CD4-positive, alpha-beta memory T cell (primary cell): ENCODE measurements at regions not wholly inside any gene's neighbourhood (a gene's known extent, or its start where the extent isn't known, plus 50 kb on each side); places are given as distances from the start of the nearest gene placed in this dataset.

Source experiments
- CTCF ChIA-PET: fragments of 350-600 bp; sonication (Branson Sonifier 250); formaldehyde crosslinking; loops from one replicate; lab custom pipeline; 2021; ENCODE audit warnings: inconsistent platforms; ENCODE audit not compliant: partially characterized antibody; lab: Charles Lee
- POLR2A ChIA-PET: fragments of 350-600 bp; sonication (Branson Sonifier 250); formaldehyde crosslinking; loops from one replicate; lab custom pipeline; 2021; ENCODE audit not compliant: partially characterized antibody; lab: Charles Lee
- DNase-seq, 5 donors: peaks; one replicate each; pipeline versions ENCODE4 v3.0.0 to v3.0.0-alpha.2; 2020 to 2022; ENCODE audit warnings: mixed read lengths in 1 of 5
- H3K27ac ChIP-seq: one replicate; pipeline ENCODE4 v1.7.0; 2013; ENCODE audit warnings: low read depth, low read length
- H3K27me3 ChIP-seq: 2 replicates; pipeline ENCODE4 v1.7.0; 2013; ENCODE audit warnings: mild to moderate bottlenecking, low read length, moderate library complexity; ENCODE audit not compliant: insufficient read depth
- H3K36me3 ChIP-seq: 2 replicates; pipeline ENCODE4 v1.7.0; 2013; ENCODE audit warnings: mild to moderate bottlenecking, low read length, moderate library complexity; ENCODE audit not compliant: insufficient read depth
- H3K4me1 ChIP-seq: 2 replicates; pipeline ENCODE4 v1.7.0; 2013; ENCODE audit warnings: mild to moderate bottlenecking, low read length, moderate library complexity; ENCODE audit not compliant: insufficient read depth
- H3K4me3 ChIP-seq, 2 donors: one replicate each; pipeline ENCODE4 v1.7.0; 2013; ENCODE audit warnings: low read length in 2 of 2, mild to moderate bottlenecking in 1 of 2
- H3K9me3 ChIP-seq, 2 donors: one replicate each; pipeline ENCODE4 v1.7.0; 2013; ENCODE audit warnings: low read length in 2 of 2, control low read depth in 1 of 2; ENCODE audit not compliant: control insufficient read depth in 1 of 2
- H3K27ac Mint-ChIP-seq, 7 donors: one replicate each; pipeline ENCODE4 v1.8.0; 2020 to 2021; ENCODE audit warnings: mixed read lengths in 7 of 7, mild to moderate bottlenecking in 6 of 7, inconsistent platforms in 3 of 7, moderate library complexity in 3 of 7
- H3K27me3 Mint-ChIP-seq, 2 donors: one replicate each; pipeline ENCODE4 v1.8.0; 2020 to 2021; ENCODE audit warnings: mixed read lengths in 2 of 2
- H3K36me3 Mint-ChIP-seq, 2 donors: one replicate each; pipeline ENCODE4 v1.8.0; 2020 to 2021; ENCODE audit warnings: mixed read lengths in 2 of 2, inconsistent platforms in 1 of 2, mild to moderate bottlenecking in 1 of 2
- H3K4me1 Mint-ChIP-seq, 4 donors: one replicate each; pipeline ENCODE4 v1.8.0; 2020 to 2021; ENCODE audit warnings: mixed read lengths in 4 of 4, mild to moderate bottlenecking in 1 of 4
- H3K4me3 Mint-ChIP-seq, 8 donors: one replicate each; pipeline ENCODE4 v1.8.0; 2020 to 2021; ENCODE audit warnings: mixed read lengths in 8 of 8, mild to moderate bottlenecking in 7 of 8, moderate library complexity in 6 of 8, inconsistent platforms in 3 of 8
- H3K9me3 Mint-ChIP-seq, 8 donors: one replicate each; pipeline ENCODE4 v1.8.0; 2020 to 2021; ENCODE audit warnings: mixed read lengths in 8 of 8, mild to moderate bottlenecking in 5 of 8, inconsistent platforms in 3 of 8, moderate library complexity in 1 of 8
- intact Hi-C: fragments of 100-400 bp; cut with micrococcal nuclease; formaldehyde crosslinking; loops from one replicate; pipeline ENCODE4 v1.15.1; 2023

- POLR2A ChIA-PET, result no interaction called here
- H3K9me3 Mint-ChIP-seq, result peaks cover 0 to 2% (median 0%) of the 10 kb centered on the region in 8 donors
- CTCF ChIA-PET, result interaction anchor here (1.3 kb wide), 1 partner anchor 910 kb away, joined by 3 read pairs; no protein-coding TSS in a partner anchor
These were observed 130.4 kb upstream of the CDH4 start for GRCh38 chr20:61121661-61122060.

GRCh38 chr20:61123286-61123685 is 128.8 kb upstream of the CDH4 start:
- Histone ChIP-seq H3K4me3 (no peak overlapping the region), H3K27ac (no peak overlapping the region), H3K4me1 (no peaks in the 10 kb centered on the region), H3K27me3 (no peaks in the 10 kb centered on the region), H3K36me3 (no peaks in the 10 kb centered on the region), H3K9me3 (no peaks in the 10 kb centered on the region)
- Mint-ChIP-seq H3K27ac (no peak overlapping the region), H3K4me3 (no peak overlapping the region), H3K4me1 (peaks cover 0 to 7% (median 5%) of the 10 kb centered on the region in 4 donors), H3K36me3 (no peaks in the 10 kb centered on the region), H3K27me3 (peaks cover 2 to 3% of the 10 kb centered on the region in 2 donors), H3K9me3 (peaks cover 0 to 2% (median 0%) of the 10 kb centered on the region in 8 donors)
- no peak for DNase-seq
- CTCF ChIA-PET, result no interaction called here
- intact Hi-C loops, result no loop called here
- POLR2A ChIA-PET, result no interaction called here

More at GRCh38 chr20:61121661-61122060, 130.4 kb upstream of the CDH4 start:
- Mint-ChIP-seq H3K27ac (no peak overlapping the region), H3K36me3 (no peaks in the 10 kb centered on the region), H3K27me3 (peaks cover 2 to 3% of the 10 kb centered on the region in 2 donors), H3K4me3 (no peak overlapping the region), H3K4me1 (peaks cover 0 to 7% (median 5%) of the 10 kb centered on the region in 4 donors)
- H3K4me3 ChIP-seq, result no peak overlapping the region
- H3K4me1 ChIP-seq, result no peaks in the 10 kb centered on the region
- H3K9me3 ChIP-seq, result no peaks in the 10 kb centered on the region
- no peaks in the 10 kb centered on the region for H3K36me3 ChIP-seq
- intact Hi-C loops, result loop anchor here (2.0 kb wide), 1 partner anchor 1173 kb away; no protein-coding TSS in a partner anchor
- no peaks in the 10 kb centered on the region for H3K27me3 ChIP-seq
- no peak for DNase-seq
- H3K27ac ChIP-seq, result no peak overlapping the region

- no peak overlapping the region for H3K27ac ChIP-seq
- Mint-ChIP-seq H3K9me3 (peaks cover 0 to 2% (median 0%) of the 10 kb centered on the region in 8 donors), H3K27ac (no peak overlapping the region), H3K4me1 (peaks cover 0 to 7% (median 5%) of the 10 kb centered on the region in 4 donors), H3K4me3 (no peak overlapping the region), H3K36me3 (no peaks in the 10 kb centered on the region), H3K27me3 (peaks cover 2 to 3% of the 10 kb centered on the region in 2 donors)
- intact Hi-C loops, result no loop called here
- no peaks in the 10 kb centered on the region for H3K27me3 ChIP-seq
- H3K4me1 ChIP-seq, result no peaks in the 10 kb centered on the region
- H3K36me3 ChIP-seq, result no peaks in the 10 kb centered on the region
- no peak overlapping the region for H3K4me3 ChIP-seq
- CTCF ChIA-PET, result no interaction called here
- no peak for DNase-seq
- POLR2A ChIA-PET, result no interaction called here
- H3K9me3 ChIP-seq, result no peaks in the 10 kb centered on the region
These were observed 128.2 kb upstream of the CDH4 start for GRCh38 chr20:61123751-61124368.

- intact Hi-C loops, result no loop called here
- H3K27ac Mint-ChIP-seq, result no peak overlapping the region
- H3K4me1 ChIP-seq, result no peaks in the 10 kb centered on the region
- peaks cover 2 to 3% of the 10 kb centered on the region in 2 donors for H3K27me3 Mint-ChIP-seq
- peaks cover 0 to 2% (median 0%) of the 10 kb centered on the region in 8 donors for H3K9me3 Mint-ChIP-seq
- no peaks in the 10 kb centered on the region for H3K36me3 Mint-ChIP-seq
- no peak overlapping the region for H3K4me3 Mint-ChIP-seq
- no peak overlapping the region for H3K4me3 ChIP-seq
- no peaks in the 10 kb centered on the region for H3K36me3 ChIP-seq
- CTCF ChIA-PET, result no interaction called here
- no peaks in the 10 kb centered on the region for H3K9me3 ChIP-seq
- no peak overlapping the region for H3K27ac ChIP-seq
- POLR2A ChIA-PET, result no interaction called here
- H3K27me3 ChIP-seq, result no peaks in the 10 kb centered on the region
- DNase-seq, result no peak
- H3K4me1 Mint-ChIP-seq, result peaks cover 0 to 12% (median 5%) of the 10 kb centered on the region in 4 donors
These were observed 127.0 kb upstream of the CDH4 start for GRCh38 chr20:61125076-61125475.

- ChIA-PET POLR2A (no interaction called here), CTCF (no interaction called here)
- peaks cover 2 to 6% of the 10 kb centered on the region in 2 donors for H3K27me3 Mint-ChIP-seq
- H3K4me1 Mint-ChIP-seq, result peaks cover 0 to 8% (median 2%) of the 10 kb centered on the region in 4 donors
- Histone ChIP-seq H3K4me1 (no peaks in the 10 kb centered on the region), H3K9me3 (no peaks in the 10 kb centered on the region), H3K27ac (no peak overlapping the region), H3K4me3 (no peak overlapping the region), H3K27me3 (no peaks in the 10 kb centered on the region), H3K36me3 (no peaks in the 10 kb centered on the region)
- H3K9me3 Mint-ChIP-seq, result peaks cover 0 to 2% (median 0%) of the 10 kb centered on the region in 8 donors
- no peaks in the 10 kb centered on the region for H3K36me3 Mint-ChIP-seq
- H3K4me3 Mint-ChIP-seq, result no peak overlapping the region
- intact Hi-C loops, result no loop called here
- no peak overlapping the region for H3K27ac Mint-ChIP-seq
- no peak for DNase-seq
These were observed 126.4 kb upstream of the CDH4 start for GRCh38 chr20:61125546-61126180.

GRCh38 chr20:61126369-61127195 is 125.5 kb upstream of the CDH4 start:
- Histone ChIP-seq H3K27me3 (no peaks in the 10 kb centered on the region), H3K4me1 (no peaks in the 10 kb centered on the region), H3K9me3 (no peaks in the 10 kb centered on the region), H3K27ac (no peak overlapping the region), H3K4me3 (no peak overlapping the region), H3K36me3 (no peaks in the 10 kb centered on the region)
- DNase-seq, result no peak
- peaks cover 0 to 2% (median 0%) of the 10 kb centered on the region in 8 donors for H3K9me3 Mint-ChIP-seq
- peaks cover 2 to 4% of the 10 kb centered on the region in 2 donors for H3K27me3 Mint-ChIP-seq
- peaks cover 0 to 5% (median 0%) of the 10 kb centered on the region in 4 donors for H3K4me1 Mint-ChIP-seq
- H3K36me3 Mint-ChIP-seq, result no peaks in the 10 kb centered on the region
- POLR2A ChIA-PET, result no interaction called here
- intact Hi-C loops, result no loop called here
- no peak overlapping the region for H3K27ac Mint-ChIP-seq
- H3K4me3 Mint-ChIP-seq, result no peak overlapping the region
- CTCF ChIA-PET, result no interaction called here
